HepG2 (cell line): ENCODE measurements at regions not wholly inside any gene's neighbourhood (a gene's known extent, or its start where the extent isn't known, plus 50 kb on each side); places are given as distances from the start of the nearest gene placed in this dataset.

Experiments used
- ATAC-seq: fragments of 200-7000 bp; cut with Tn5 transposase; 3 replicates; pipeline ENCODE4 v1.9.1; 2020; ENCODE audit warnings: mild to moderate bottlenecking, moderate library complexity
- BruUV-seq: library from RNA; stranded (reverse); fragments of 400-500 nt; replicated peaks from 2 replicates; lab custom pipeline; 2021; lab: Mats Ljungman, UMichigan
- CTCF ChIA-PET: fragments of 300-600 bp; formaldehyde crosslinking; extraction: SDS; loops from one replicate; lab custom pipeline; 2021; ENCODE audit warnings: low total read pairs, inconsistent platforms, low intra/inter-chr PET ratio; lab: Yijun Ruan, JAX
- POLR2A ChIA-PET: fragments of 350-600 bp; sonication (Branson Sonifier 250); formaldehyde crosslinking; loops from one replicate; lab custom pipeline; 2020; ENCODE audit warnings: antibody characterized with exemption, inconsistent platforms; lab: Yijun Ruan, JAX
- DNase-seq: peaks from one replicate; pipeline ENCODE4 v3.0.0-alpha.2; 2015; ENCODE audit warnings: low spot score
- FAIRE-seq: peaks from 3 replicates; lab custom pipeline; 2011; peaks lifted over from hg19 to GRCh38; lab: Jason Lieb, UNC
- H2AFZ ChIP-seq: one replicate; pipeline ENCODE4 v1.6.1; 2011; ENCODE audit warnings: low read length, inconsistent platforms
- H3K27ac ChIP-seq: fragments of 300-600 bp; 3 replicates; pipeline ENCODE4 v1.8.0; 2011; ENCODE audit warnings: mixed run types, mild to moderate bottlenecking, mixed read lengths, low read length, inconsistent platforms; ENCODE audit not compliant: insufficient read depth; ENCODE audit errors: extremely low read length
- H3K27me3 ChIP-seq, 2 experiments: fragments of 200-600 bp in 1 of 2; 2 replicates in 1 of 2; 3 replicates in 1 of 2; pipeline versions ENCODE4 v1.6.0 to v1.8.0; 2011; ENCODE audit warnings: low read length in 2 of 2, mild to moderate bottlenecking in 2 of 2, moderate library complexity in 2 of 2, inconsistent platforms in 1 of 2; ENCODE audit not compliant: insufficient read depth in 2 of 2, control insufficient read depth in 1 of 2
- H3K36me3 ChIP-seq, 2 experiments: fragments of 200-600 bp in 1 of 2; replicated peaks in 1 of 2; 2 replicates in 1 of 2; 3 replicates in 1 of 2; pipeline versions ENCODE4 v1.5.1 to v1.8.0; 2011; ENCODE audit warnings: low read length in 2 of 2, inconsistent platforms in 1 of 2; ENCODE audit not compliant: insufficient read depth in 2 of 2, control insufficient read depth in 1 of 2
- H3K4me1 ChIP-seq: 2 replicates; pipeline ENCODE4 v1.5.1; 2012; ENCODE audit warnings: low read length, inconsistent platforms; ENCODE audit not compliant: insufficient read depth
- H3K4me2 ChIP-seq: 2 replicates; pipeline ENCODE4 v1.6.0; 2011; ENCODE audit warnings: low read depth, low read length, inconsistent platforms
- H3K4me3 ChIP-seq, 3 experiments: fragments of 200-600 bp in 1 of 3; sonication (generic), shearing (Covaris generic) in 1 of 3; replicated peaks in 1 of 3; 2 replicates each; pipeline ENCODE4 v1.5.1; 2011 to 2016; ENCODE audit warnings: low read length in 3 of 3, inconsistent platforms in 2 of 3, low read depth in 2 of 3, mild to moderate bottlenecking in 2 of 3, control low read depth in 1 of 3, mixed read lengths in 1 of 3; ENCODE audit not compliant: insufficient read depth in 1 of 3
- H3K79me2 ChIP-seq: one replicate; pipeline ENCODE4 v1.6.1; 2011; ENCODE audit warnings: low read length, inconsistent platforms; ENCODE audit not compliant: insufficient read depth
- H3K9ac ChIP-seq: 2 replicates; pipeline ENCODE4 v1.6.0; 2011; ENCODE audit warnings: mild to moderate bottlenecking, low read depth, low read length, inconsistent platforms; ENCODE audit not compliant: insufficient read depth
- H3K9me3 ChIP-seq: 2 replicates; pipeline ENCODE4 v1.5.1; 2012; ENCODE audit warnings: mild to moderate bottlenecking, low read length
- H4K20me1 ChIP-seq: 2 replicates; pipeline ENCODE4 v1.6.0; 2011; ENCODE audit warnings: inconsistent platforms, mild to moderate bottlenecking, low read length, moderate library complexity; ENCODE audit not compliant: insufficient read depth
- ATF7-NPFF ChIP-seq: sonication (generic); formaldehyde crosslinking; IDR thresholded peaks from 2 replicates; pipeline ENCODE4 v1.8.1; 2023; ENCODE audit warnings: mild to moderate bottlenecking, low read depth, missing genetic modification reagents, moderate library complexity
- CBFB ChIP-seq: sonication (generic); formaldehyde crosslinking; IDR thresholded peaks from 2 replicates; pipeline ENCODE4 v1.4.0; 2020; ENCODE audit warnings: missing genetic modification reagents
- DPF2 ChIP-seq: sonication (generic); formaldehyde crosslinking; IDR thresholded peaks from 2 replicates; pipeline ENCODE4 v1.4.0; 2020; ENCODE audit warnings: mild to moderate bottlenecking, low read depth, missing genetic modification reagents, borderline replicate concordance
- FOXO1 ChIP-seq: sonication (generic); formaldehyde crosslinking; IDR thresholded peaks from 2 replicates; pipeline ENCODE4 v1.4.0; 2020; ENCODE audit warnings: missing genetic modification reagents
- HOXA3 ChIP-seq: sonication (generic); formaldehyde crosslinking; IDR thresholded peaks from 2 replicates; pipeline ENCODE4 v1.5.0; 2020; ENCODE audit warnings: missing genetic modification reagents
- HOXA7 ChIP-seq: sonication (generic); formaldehyde crosslinking; IDR thresholded peaks from 2 replicates; pipeline ENCODE4 v1.8.1; 2022; ENCODE audit warnings: mild to moderate bottlenecking, missing genetic modification reagents, moderate library complexity
- KMT2A ChIP-seq: sonication (generic); formaldehyde crosslinking; IDR thresholded peaks from 2 replicates; pipeline ENCODE4 v1.4.0; 2020; ENCODE audit warnings: missing genetic modification reagents
- RBAK ChIP-seq: sonication (generic); formaldehyde crosslinking; IDR thresholded peaks from 2 replicates; pipeline ENCODE4 v1.5.1; 2020; ENCODE audit warnings: mild to moderate bottlenecking, missing genetic modification reagents
- SATB2 ChIP-seq: sonication (generic); formaldehyde crosslinking; IDR thresholded peaks from 2 replicates; pipeline ENCODE4 v1.5.0; 2020; ENCODE audit warnings: missing genetic modification reagents
- THYN1 ChIP-seq: sonication (generic); formaldehyde crosslinking; IDR thresholded peaks from 2 replicates; pipeline ENCODE4 v1.8.1; 2023; ENCODE audit warnings: low read depth, mild to moderate bottlenecking, moderate library complexity, missing genetic modification reagents, borderline replicate concordance
- ZNF326 ChIP-seq: sonication (generic); formaldehyde crosslinking; IDR thresholded peaks from 2 replicates; pipeline ENCODE4 v1.4.0; 2020; ENCODE audit warnings: missing genetic modification reagents, borderline replicate concordance
- ZNF354B ChIP-seq: sonication (generic); formaldehyde crosslinking; IDR thresholded peaks from 2 replicates; pipeline ENCODE4 v1.8.0; 2022; ENCODE audit warnings: mild to moderate bottlenecking, missing genetic modification reagents
- WGBS: methylation state at CpG from one replicate; pipeline ENCODE4 v1.1.6; 2017; ENCODE audit warnings: low lambda C conversion rate; 5-methylcytosine and 5-hydroxymethylcytosine counted together
- in situ Hi-C: cut with HindIII; loops from 2 replicates; pipeline ENCODE4 v1.10.0; 2017; ENCODE audit warnings: low pct_unique_long_range_greater_than_20kb; ENCODE audit not compliant: extremely low pct_ligation_motif_present
- intact Hi-C: fragments of 100-400 bp; cut with micrococcal nuclease; formaldehyde crosslinking; loops from one replicate; pipeline ENCODE4 v1.10.0; 2022; ENCODE audit not compliant: unreplicated experiment
- TF ChIP-seq, protein P1 (sequence below): sonication (generic); formaldehyde crosslinking; IDR thresholded peaks from 2 replicates; pipeline ENCODE4 v1.8.0; 2023; ENCODE audit warnings: mild to moderate bottlenecking, missing genetic modification reagents
- TF ChIP-seq, protein P2 (sequence below): IDR thresholded peaks from 2 replicates; pipeline ENCODE4 v1.6.1; 2012; ENCODE audit warnings: low read depth, low read length, improper control_type of control experiment
- TF ChIP-seq, protein P3 (sequence below): sonication (generic); formaldehyde crosslinking; IDR thresholded peaks from 2 replicates; pipeline ENCODE4 v1.4.0; 2020; ENCODE audit warnings: missing genetic modification reagents
- TF ChIP-seq, protein P4 (sequence below): sonication (generic); formaldehyde crosslinking; IDR thresholded peaks from 2 replicates; pipeline ENCODE4 v1.4.0; 2020; ENCODE audit warnings: mild to moderate bottlenecking, missing genetic modification reagents
- TF ChIP-seq, protein P5 (sequence below): fragments of 450-650 bp; IDR thresholded peaks from 2 replicates; pipeline ENCODE4 v1.6.1; 2017; ENCODE audit warnings: mild to moderate bottlenecking

DNA sequence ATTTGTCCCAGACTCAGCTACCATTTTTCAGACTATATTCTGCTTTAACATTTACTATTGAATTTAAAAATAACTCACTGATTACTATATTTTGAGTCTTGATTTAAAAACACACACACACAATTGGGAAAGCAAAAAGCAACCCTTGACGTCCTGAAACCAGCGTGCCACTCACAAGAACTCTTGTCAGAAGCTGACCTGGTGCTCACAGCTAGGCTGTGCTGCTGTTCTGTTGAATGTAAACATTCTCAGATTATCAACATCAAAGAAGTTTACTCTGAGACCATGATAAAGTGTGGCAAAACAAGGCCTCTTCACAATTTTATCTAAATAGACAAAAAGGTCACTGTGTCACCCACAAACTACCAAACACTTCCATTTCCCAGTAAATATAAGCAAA, 62.6 kb upstream of the CACNA2D1 start:
- Histone ChIP-seq H3K4me3 (no peak overlapping the region), H2AFZ (no peak overlapping the region), H3K79me2 (no peaks in the 10 kb centered on the region), H3K9me3 (no peaks in the 10 kb centered on the region), H3K4me2 (no peak overlapping the region), H3K27ac (no peak overlapping the region), H4K20me1 (no peaks in the 10 kb centered on the region), H3K9ac (no peak overlapping the region), H3K27me3 (no peaks in the 10 kb centered on the region), H3K4me1 (no peaks in the 10 kb centered on the region), H3K36me3 (no peaks in the 10 kb centered on the region)
- in situ Hi-C loops (no loop called here), intact Hi-C loops (no loop called here)
- POLR2A ChIA-PET = no interaction called here
- BruUV-seq = no TSS peak
- 2% methylated on average over 2 of the region's 2 CpGs for WGBS
- no peak for FAIRE-seq
- DNase-seq = no peak
- CTCF ChIA-PET = no interaction called here
- no peak for ATAC-seq
- TF ChIP-seq KMT2A (CRISPR knock-in tag) (no peak), ATF7-NPFF (CRISPR knock-in tag) (no peak), THYN1 (CRISPR knock-in tag) (no peak), RBAK (CRISPR knock-in tag) (no peak), FOXO1 (no peak), CBFB (CRISPR knock-in tag) (no peak), HOXA7 (CRISPR knock-in tag) (no peak), ZNF354B (CRISPR knock-in tag) (no peak), ZNF326 (CRISPR knock-in tag) (no peak), HOXA3 (CRISPR knock-in tag) (no peak), SATB2 (no peak), DPF2 (CRISPR knock-in tag) (no peak)
- TF ChIP-seq, protein P1, sequence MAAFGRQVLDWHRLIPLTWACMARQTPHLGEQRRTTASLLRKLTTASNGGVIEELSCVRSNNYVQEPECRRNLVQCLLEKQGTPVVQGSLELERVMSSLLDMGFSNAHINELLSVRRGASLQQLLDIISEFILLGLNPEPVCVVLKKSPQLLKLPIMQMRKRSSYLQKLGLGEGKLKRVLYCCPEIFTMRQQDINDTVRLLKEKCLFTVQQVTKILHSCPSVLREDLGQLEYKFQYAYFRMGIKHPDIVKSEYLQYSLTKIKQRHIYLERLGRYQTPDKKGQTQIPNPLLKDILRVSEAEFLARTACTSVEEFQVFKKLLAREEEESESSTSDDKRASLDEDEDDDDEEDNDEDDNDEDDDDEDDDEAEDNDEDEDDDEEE (CRISPR knock-in tag) = no peak
- TF ChIP-seq, protein P2, sequence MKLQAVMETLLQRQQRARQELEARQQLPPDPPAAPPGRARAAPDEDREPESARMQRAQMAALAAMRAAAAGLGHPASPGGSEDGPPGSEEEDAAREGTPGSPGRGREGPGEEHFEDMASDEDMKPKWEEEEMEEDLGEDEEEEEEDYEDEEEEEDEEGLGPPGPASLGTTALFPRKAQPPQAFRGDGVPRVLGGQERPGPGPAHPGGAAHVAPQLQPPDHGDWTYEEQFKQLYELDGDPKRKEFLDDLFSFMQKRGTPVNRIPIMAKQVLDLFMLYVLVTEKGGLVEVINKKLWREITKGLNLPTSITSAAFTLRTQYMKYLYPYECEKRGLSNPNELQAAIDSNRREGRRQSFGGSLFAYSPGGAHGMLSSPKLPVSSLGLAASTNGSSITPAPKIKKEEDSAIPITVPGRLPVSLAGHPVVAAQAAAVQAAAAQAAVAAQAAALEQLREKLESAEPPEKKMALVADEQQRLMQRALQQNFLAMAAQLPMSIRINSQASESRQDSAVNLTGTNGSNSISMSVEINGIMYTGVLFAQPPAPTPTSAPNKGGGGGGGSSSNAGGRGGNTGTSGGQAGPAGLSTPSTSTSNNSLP = no peak
- TF ChIP-seq, protein P3, sequence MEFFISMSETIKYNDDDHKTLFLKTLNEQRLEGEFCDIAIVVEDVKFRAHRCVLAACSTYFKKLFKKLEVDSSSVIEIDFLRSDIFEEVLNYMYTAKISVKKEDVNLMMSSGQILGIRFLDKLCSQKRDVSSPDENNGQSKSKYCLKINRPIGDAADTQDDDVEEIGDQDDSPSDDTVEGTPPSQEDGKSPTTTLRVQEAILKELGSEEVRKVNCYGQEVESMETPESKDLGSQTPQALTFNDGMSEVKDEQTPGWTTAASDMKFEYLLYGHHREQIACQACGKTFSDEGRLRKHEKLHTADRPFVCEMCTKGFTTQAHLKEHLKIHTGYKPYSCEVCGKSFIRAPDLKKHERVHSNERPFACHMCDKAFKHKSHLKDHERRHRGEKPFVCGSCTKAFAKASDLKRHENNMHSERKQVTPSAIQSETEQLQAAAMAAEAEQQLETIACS (CRISPR knock-in tag) = no peak
- TF ChIP-seq, protein P4, sequence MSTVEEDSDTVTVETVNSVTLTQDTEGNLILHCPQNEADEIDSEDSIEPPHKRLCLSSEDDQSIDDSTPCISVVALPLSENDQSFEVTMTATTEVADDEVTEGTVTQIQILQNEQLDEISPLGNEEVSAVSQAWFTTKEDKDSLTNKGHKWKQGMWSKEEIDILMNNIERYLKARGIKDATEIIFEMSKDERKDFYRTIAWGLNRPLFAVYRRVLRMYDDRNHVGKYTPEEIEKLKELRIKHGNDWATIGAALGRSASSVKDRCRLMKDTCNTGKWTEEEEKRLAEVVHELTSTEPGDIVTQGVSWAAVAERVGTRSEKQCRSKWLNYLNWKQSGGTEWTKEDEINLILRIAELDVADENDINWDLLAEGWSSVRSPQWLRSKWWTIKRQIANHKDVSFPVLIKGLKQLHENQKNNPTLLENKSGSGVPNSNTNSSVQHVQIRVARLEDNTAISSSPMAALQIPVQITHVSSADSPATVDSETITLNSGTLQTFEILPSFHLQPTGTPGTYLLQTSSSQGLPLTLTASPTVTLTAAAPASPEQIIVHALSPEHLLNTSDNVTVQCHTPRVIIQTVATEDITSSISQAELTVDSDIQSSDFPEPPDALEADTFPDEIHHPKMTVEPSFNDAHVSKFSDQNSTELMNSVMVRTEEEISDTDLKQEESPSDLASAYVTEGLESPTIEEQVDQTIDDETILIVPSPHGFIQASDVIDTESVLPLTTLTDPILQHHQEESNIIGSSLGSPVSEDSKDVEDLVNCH (CRISPR knock-in tag) = no peak
- TF ChIP-seq, protein P5, sequence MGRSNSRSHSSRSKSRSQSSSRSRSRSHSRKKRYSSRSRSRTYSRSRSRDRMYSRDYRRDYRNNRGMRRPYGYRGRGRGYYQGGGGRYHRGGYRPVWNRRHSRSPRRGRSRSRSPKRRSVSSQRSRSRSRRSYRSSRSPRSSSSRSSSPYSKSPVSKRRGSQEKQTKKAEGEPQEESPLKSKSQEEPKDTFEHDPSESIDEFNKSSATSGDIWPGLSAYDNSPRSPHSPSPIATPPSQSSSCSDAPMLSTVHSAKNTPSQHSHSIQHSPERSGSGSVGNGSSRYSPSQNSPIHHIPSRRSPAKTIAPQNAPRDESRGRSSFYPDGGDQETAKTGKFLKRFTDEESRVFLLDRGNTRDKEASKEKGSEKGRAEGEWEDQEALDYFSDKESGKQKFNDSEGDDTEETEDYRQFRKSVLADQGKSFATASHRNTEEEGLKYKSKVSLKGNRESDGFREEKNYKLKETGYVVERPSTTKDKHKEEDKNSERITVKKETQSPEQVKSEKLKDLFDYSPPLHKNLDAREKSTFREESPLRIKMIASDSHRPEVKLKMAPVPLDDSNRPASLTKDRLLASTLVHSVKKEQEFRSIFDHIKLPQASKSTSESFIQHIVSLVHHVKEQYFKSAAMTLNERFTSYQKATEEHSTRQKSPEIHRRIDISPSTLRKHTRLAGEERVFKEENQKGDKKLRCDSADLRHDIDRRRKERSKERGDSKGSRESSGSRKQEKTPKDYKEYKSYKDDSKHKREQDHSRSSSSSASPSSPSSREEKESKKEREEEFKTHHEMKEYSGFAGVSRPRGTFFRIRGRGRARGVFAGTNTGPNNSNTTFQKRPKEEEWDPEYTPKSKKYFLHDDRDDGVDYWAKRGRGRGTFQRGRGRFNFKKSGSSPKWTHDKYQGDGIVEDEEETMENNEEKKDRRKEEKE = no peak
